ENCODE measurements at regions not wholly inside any gene's neighbourhood (a gene's known extent, or its start where the extent isn't known, plus 50 kb on each side); places are given as distances from the start of the nearest gene placed in this dataset.
"Not testable (repeated sequence)": the region's sequence is repeated elsewhere in the genome, so short reads cannot be mapped to it uniquely, and the experiment has no call there.

- 88 to 91% methylated on average over 2 of the region's 2 CpGs for WGBS, 2 donors
- no peak overlapping the region for H3K27ac ChIP-seq (ENCODE audit: low read depth in 2 of 2, low read length in 1 of 2)
- no peak overlapping the region for H3K4me3 ChIP-seq (ENCODE audit: low read depth in 1 of 2, low read length in 2 of 2)
- H3K36me3 ChIP-seq (ENCODE audit: control insufficient read depth in 2 of 2, insufficient read depth in 2 of 2, low read length in 1 of 2) = no peaks in the 10 kb centered on the region
- H3K27me3 ChIP-seq (ENCODE audit: control insufficient read depth in 1 of 2, insufficient read depth in 2 of 2, low read length in 2 of 2) = no peaks in the 10 kb centered on the region
- no peaks in the 10 kb centered on the region for H3K4me1 ChIP-seq (ENCODE audit: control insufficient read depth in 2 of 2, insufficient read depth in 2 of 2, low read length in 1 of 2)
- H3K9me3 ChIP-seq (ENCODE audit: control insufficient read depth in 2 of 2, insufficient read depth in 1 of 2, low read depth in 1 of 2, low read length in 1 of 2) = no peaks in the 10 kb centered on the region
These were observed 87.1 kb upstream of the ZNF281 start for GRCh38 chr1:200496937-200497336.

- 94 to 95% methylated on average over 1 of the region's 1 CpG for WGBS, 2 donors
- Histone ChIP-seq H3K36me3 (ENCODE audit: control insufficient read depth in 2 of 2, insufficient read depth in 2 of 2, low read length in 1 of 2) (no peaks in the 10 kb centered on the region), H3K4me1 (ENCODE audit: control insufficient read depth in 2 of 2, insufficient read depth in 2 of 2, low read length in 1 of 2) (no peaks in the 10 kb centered on the region), H3K9me3 (ENCODE audit: control insufficient read depth in 2 of 2, insufficient read depth in 1 of 2, low read depth in 1 of 2, low read length in 1 of 2) (no peaks in the 10 kb centered on the region), H3K4me3 (ENCODE audit: low read depth in 1 of 2, low read length in 2 of 2) (no peak overlapping the region), H3K27ac (ENCODE audit: low read depth in 2 of 2, low read length in 1 of 2) (no peak overlapping the region), H3K27me3 (ENCODE audit: control insufficient read depth in 1 of 2, insufficient read depth in 2 of 2, low read length in 2 of 2) (no peaks in the 10 kb centered on the region)
These were observed 86.1 kb upstream of the ZNF281 start for GRCh38 chr1:200495901-200496300.

DNA sequence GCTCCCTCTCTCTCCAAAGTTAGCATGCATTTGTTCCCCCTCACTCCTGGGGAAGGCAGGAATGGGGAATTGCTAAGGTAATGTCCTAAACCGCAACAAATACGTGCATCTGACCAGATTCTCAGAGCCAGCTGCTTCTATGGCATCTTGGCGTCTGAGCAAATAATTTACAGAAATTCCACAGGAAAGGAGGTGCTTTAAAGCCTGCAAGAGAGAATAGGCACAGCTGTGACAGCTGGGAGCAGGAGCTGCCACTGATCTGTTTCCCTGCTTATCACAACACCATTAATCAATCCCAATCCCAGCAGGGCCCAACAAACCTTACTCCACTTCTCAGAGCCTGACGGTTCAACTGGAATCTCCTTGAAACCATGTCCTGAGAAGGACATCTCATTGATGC, 83.5 kb upstream of the ZNF281 start:
- Histone ChIP-seq H3K27ac (ENCODE audit: low read depth in 2 of 2, low read length in 1 of 2) (no peak overlapping the region), H3K27me3 (ENCODE audit: control insufficient read depth in 1 of 2, insufficient read depth in 2 of 2, low read length in 2 of 2) (no peaks in the 10 kb centered on the region), H3K4me3 (ENCODE audit: low read depth in 1 of 2, low read length in 2 of 2) (no peak overlapping the region), H3K4me1 (ENCODE audit: control insufficient read depth in 2 of 2, insufficient read depth in 2 of 2, low read length in 1 of 2) (no peaks in the 10 kb centered on the region), H3K9me3 (ENCODE audit: control insufficient read depth in 2 of 2, insufficient read depth in 1 of 2, low read depth in 1 of 2, low read length in 1 of 2) (no peaks in the 10 kb centered on the region), H3K36me3 (ENCODE audit: control insufficient read depth in 2 of 2, insufficient read depth in 2 of 2, low read length in 1 of 2) (no peaks in the 10 kb centered on the region)
- 59 to 73% methylated on average over 4 of the region's 4 CpGs for WGBS, 2 donors

DNA sequence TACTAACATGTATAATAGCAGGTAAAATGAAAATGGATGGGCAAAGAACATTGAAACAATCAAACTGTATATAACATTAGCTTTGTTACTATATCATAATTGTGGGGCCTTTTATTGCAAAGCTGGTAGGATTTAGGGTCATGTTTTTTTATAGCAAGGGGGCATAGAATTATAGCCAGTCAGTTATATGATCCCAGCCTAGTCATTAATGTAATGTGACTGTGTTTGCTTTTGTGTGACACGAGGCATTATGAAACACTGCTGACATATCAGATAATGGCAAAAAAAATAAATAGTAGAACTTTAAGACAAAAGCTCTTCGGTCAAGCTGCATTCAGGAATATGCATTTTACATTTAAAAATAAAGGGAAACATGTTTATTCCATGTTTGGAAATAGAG, 81.3 kb upstream of the ZNF281 start:
- H3K9me3 ChIP-seq (ENCODE audit: control insufficient read depth in 2 of 2, insufficient read depth in 1 of 2, low read depth in 1 of 2, low read length in 1 of 2) = no peaks in the 10 kb centered on the region
- H3K27ac ChIP-seq (ENCODE audit: low read depth in 2 of 2, low read length in 1 of 2) = no peak overlapping the region
- no peaks in the 10 kb centered on the region for H3K36me3 ChIP-seq (ENCODE audit: control insufficient read depth in 2 of 2, insufficient read depth in 2 of 2, low read length in 1 of 2)
- no peaks in the 10 kb centered on the region for H3K4me1 ChIP-seq (ENCODE audit: control insufficient read depth in 2 of 2, insufficient read depth in 2 of 2, low read length in 1 of 2)
- WGBS, 2 donors = 46 to 49% methylated on average over 2 of the region's 2 CpGs
- no peak overlapping the region for H3K4me3 ChIP-seq (ENCODE audit: low read depth in 1 of 2, low read length in 2 of 2)
- no peaks in the 10 kb centered on the region for H3K27me3 ChIP-seq (ENCODE audit: control insufficient read depth in 1 of 2, insufficient read depth in 2 of 2, low read length in 2 of 2)

DNA sequence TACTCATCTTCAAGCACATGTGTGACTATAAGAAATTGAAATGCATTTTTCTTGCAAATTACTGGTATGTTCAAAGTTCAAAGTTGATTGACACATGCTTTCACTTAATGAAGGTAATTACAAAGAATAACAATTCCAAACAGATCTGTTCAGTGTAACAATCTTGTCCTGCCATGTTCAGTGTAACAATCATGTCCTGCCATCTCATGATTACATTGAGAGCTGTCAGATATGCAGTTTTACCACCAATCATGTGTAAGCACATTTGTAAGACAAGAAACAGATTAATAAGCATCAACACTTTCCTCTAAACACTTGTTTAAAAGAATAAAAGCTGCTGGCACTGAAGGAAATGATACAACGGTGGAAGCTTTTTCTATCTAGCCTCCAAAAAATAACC, 80.3 kb upstream of the ZNF281 start:
- Histone ChIP-seq H3K27ac (ENCODE audit: low read depth in 2 of 2, low read length in 1 of 2) (no peak overlapping the region), H3K9me3 (ENCODE audit: control insufficient read depth in 2 of 2, insufficient read depth in 1 of 2, low read depth in 1 of 2, low read length in 1 of 2) (no peaks in the 10 kb centered on the region), H3K4me1 (ENCODE audit: control insufficient read depth in 2 of 2, insufficient read depth in 2 of 2, low read length in 1 of 2) (no peaks in the 10 kb centered on the region), H3K27me3 (ENCODE audit: control insufficient read depth in 1 of 2, insufficient read depth in 2 of 2, low read length in 2 of 2) (no peaks in the 10 kb centered on the region), H3K4me3 (ENCODE audit: low read depth in 1 of 2, low read length in 2 of 2) (no peak overlapping the region), H3K36me3 (ENCODE audit: control insufficient read depth in 2 of 2, insufficient read depth in 2 of 2, low read length in 1 of 2) (no peaks in the 10 kb centered on the region)
- whole genome bisulfite sequencing, 2 donors = 51 to 60% methylated on average over 1 of the region's 1 CpG

DNA sequence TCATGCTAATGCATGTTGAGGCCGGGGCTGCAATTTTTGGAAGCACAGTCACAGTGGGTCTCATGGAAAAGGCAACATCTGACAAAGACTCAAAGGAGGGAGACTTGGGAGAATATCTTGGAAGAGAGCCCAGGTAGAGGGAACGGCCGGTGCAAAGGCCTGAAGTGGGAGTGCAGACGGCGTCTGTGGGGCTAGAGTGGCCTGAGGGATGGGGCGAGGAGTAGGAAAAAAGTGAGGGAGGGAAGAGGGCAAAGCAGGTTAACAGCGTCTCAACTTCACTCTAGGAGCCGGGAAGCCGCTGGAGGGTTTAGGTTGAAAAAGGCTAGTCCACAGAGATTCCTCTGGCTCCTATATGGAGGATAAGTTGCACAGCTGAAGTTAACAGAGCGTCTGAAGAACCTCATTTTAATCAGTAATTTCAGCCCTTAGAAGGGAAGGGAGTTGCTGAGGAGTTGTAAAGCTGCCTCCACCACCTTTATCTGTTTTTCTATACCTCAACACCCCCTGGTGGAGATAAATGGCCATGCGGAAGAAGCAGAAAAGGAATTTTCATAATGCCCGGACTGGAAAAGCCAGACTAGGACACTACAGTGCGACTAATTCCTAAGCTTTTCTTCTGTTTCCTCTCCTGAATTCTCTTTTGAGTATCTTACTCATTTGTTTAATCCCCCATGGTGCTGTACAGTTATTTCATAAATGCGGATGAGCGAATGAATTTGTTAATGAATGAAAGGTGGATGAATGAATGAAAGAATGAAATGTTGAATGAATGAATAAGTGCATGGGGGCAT, 78.7 kb upstream of the ZNF281 start:
- WGBS, 2 donors = 25% methylated on average over 15 of the region's 15 CpGs
- Histone ChIP-seq H3K27me3 (ENCODE audit: control insufficient read depth in 1 of 2, insufficient read depth in 2 of 2, low read length in 2 of 2) (no peaks in the 10 kb centered on the region), H3K4me1 (ENCODE audit: control insufficient read depth in 2 of 2, insufficient read depth in 2 of 2, low read length in 1 of 2) (no peaks in the 10 kb centered on the region), H3K36me3 (ENCODE audit: control insufficient read depth in 2 of 2, insufficient read depth in 2 of 2, low read length in 1 of 2) (no peaks in the 10 kb centered on the region), H3K4me3 (ENCODE audit: low read depth in 1 of 2, low read length in 2 of 2) (no peak overlapping the region), H3K27ac (ENCODE audit: low read depth in 2 of 2, low read length in 1 of 2) (no peak overlapping the region), H3K9me3 (ENCODE audit: control insufficient read depth in 2 of 2, insufficient read depth in 1 of 2, low read depth in 1 of 2, low read length in 1 of 2) (no peaks in the 10 kb centered on the region)

DNA sequence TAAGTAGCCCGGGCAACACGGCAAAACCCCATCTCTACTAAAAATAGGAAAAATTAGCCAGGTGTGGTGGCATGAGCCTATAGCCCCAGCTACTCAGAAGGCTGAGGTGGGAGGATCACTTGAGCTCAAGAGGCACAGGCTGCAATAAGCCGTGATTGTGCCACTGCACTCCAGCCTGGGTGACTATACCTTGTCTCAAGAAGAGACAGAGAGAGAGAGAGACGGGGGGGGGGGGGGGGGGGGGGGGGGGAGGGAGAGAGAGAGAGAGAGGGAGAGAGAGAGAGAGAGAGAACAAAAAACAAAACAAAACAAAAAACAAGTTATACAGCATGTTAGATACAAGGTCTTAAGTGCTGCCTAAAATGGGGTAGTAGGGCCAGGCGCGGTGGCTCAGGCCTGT, 77.8 kb upstream of the ZNF281 start:
- Histone ChIP-seq H3K9me3 (ENCODE audit: control insufficient read depth in 2 of 2, insufficient read depth in 1 of 2, low read depth in 1 of 2, low read length in 1 of 2) (no peaks in the 10 kb centered on the region), H3K27me3 (ENCODE audit: control insufficient read depth in 1 of 2, insufficient read depth in 2 of 2, low read length in 2 of 2) (no peaks in the 10 kb centered on the region), H3K27ac (ENCODE audit: low read depth in 2 of 2, low read length in 1 of 2) (no peak overlapping the region), H3K36me3 (ENCODE audit: control insufficient read depth in 2 of 2, insufficient read depth in 2 of 2, low read length in 1 of 2) (no peaks in the 10 kb centered on the region), H3K4me3 (ENCODE audit: low read depth in 1 of 2, low read length in 2 of 2) (no peak overlapping the region), H3K4me1 (ENCODE audit: control insufficient read depth in 2 of 2, insufficient read depth in 2 of 2, low read length in 1 of 2) (no peaks in the 10 kb centered on the region)
- 85 to 91% methylated on average over 5 of the region's 6 CpGs for WGBS, 2 donors

GRCh38 chr1:200486634-200487033, 76.8 kb upstream of the ZNF281 start:
- H3K27me3 ChIP-seq (ENCODE audit: control insufficient read depth in 1 of 2, insufficient read depth in 2 of 2, low read length in 2 of 2) = no peaks in the 10 kb centered on the region
- WGBS, 2 donors = 76 to 81% methylated on average over 3 of the region's 3 CpGs
- no peak overlapping the region for H3K27ac ChIP-seq (ENCODE audit: low read depth in 2 of 2, low read length in 1 of 2)
- H3K9me3 ChIP-seq (ENCODE audit: control insufficient read depth in 2 of 2, insufficient read depth in 1 of 2, low read depth in 1 of 2, low read length in 1 of 2) = no peaks in the 10 kb centered on the region
- H3K4me3 ChIP-seq (ENCODE audit: low read depth in 1 of 2, low read length in 2 of 2) = no peak overlapping the region
- H3K36me3 ChIP-seq (ENCODE audit: control insufficient read depth in 2 of 2, insufficient read depth in 2 of 2, low read length in 1 of 2) = no peaks in the 10 kb centered on the region
- no peaks in the 10 kb centered on the region for H3K4me1 ChIP-seq (ENCODE audit: control insufficient read depth in 2 of 2, insufficient read depth in 2 of 2, low read length in 1 of 2)

DNA sequence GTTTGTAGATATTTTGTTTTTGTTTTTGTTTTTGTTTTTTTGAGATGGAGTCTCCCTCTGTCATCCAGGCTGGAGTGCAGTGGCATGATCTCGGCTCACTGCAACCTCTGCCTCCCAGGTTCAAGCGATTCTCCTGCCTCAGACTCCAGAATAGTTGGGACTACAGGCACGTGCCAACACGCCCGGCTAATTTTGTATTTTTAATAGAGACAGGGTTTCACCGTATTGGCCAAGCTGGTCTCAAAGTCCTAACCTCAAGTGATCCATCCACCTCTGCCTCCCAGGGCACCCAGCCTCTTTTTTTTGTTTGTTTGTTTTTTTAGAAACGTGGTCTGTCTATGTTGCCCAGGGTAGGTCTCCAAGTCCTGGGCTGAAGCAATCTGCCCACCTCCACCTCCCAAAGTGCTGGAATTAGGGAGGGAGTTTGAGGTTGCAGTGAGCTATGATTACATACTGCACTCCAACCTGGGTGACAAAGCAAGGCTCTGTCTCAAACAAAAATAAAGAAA, 74.7 kb upstream of the ZNF281 start:
- not testable (repeated sequence) for H3K36me3 ChIP-seq (ENCODE audit: control insufficient read depth in 2 of 2, insufficient read depth in 2 of 2, low read length in 1 of 2)
- 74 to 85% methylated on average over 7 of the region's 7 CpGs for WGBS, 2 donors

DNA sequence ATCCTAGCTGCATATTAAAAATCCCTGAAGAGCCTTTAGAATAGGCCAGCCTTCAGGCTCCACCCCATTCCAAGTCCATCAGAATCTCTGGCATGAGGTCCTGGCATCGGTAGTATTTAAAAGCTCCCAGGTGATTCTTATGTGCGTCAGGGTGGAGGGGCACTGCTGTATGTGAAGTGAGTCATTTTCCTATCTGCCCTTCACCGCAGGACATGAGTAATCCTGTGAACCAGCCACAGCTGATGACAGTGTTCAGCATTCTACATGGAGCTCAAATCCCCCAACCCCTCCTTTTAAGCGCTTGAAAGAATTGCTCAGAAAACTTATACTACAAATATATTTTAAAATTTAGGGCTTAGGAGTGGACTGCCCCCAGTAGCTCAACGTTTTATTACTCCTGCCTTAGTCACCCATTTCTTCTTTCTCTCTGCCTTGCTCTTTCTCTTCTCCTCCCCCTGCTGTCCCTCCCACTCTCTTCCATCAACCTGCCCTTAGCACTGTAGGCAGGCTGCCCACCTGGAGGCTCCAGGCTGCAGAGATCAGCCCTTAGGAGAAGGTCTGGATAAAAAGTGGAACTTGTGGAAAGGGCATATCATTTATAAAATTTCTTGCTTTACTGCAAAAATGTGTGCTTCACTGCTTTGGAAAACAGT, 73.8 kb upstream of the ZNF281 start:
- no peaks in the 10 kb centered on the region for H3K9me3 ChIP-seq (ENCODE audit: control insufficient read depth in 2 of 2, insufficient read depth in 1 of 2, low read depth in 1 of 2, low read length in 1 of 2)
- H3K27me3 ChIP-seq (ENCODE audit: control insufficient read depth in 1 of 2, insufficient read depth in 2 of 2, low read length in 2 of 2) = peaks cover 0 to 5% of the 10 kb centered on the region in 2 donors
- no peaks in the 10 kb centered on the region for H3K4me1 ChIP-seq (ENCODE audit: control insufficient read depth in 2 of 2, insufficient read depth in 2 of 2, low read length in 1 of 2)
- 19% methylated on average over 5 of the region's 5 CpGs for WGBS, 2 donors
- H3K4me3 ChIP-seq (ENCODE audit: low read depth in 1 of 2, low read length in 2 of 2) = no peak overlapping the region
- no peaks in the 10 kb centered on the region for H3K36me3 ChIP-seq (ENCODE audit: control insufficient read depth in 2 of 2, insufficient read depth in 2 of 2, low read length in 1 of 2)
- H3K27ac ChIP-seq (ENCODE audit: low read depth in 2 of 2, low read length in 1 of 2) = no peak overlapping the region

More for the DNA sequence above, 74.7 kb upstream of the ZNF281 start:
- not testable (repeated sequence) for H3K9me3 ChIP-seq (ENCODE audit: control insufficient read depth in 2 of 2, insufficient read depth in 1 of 2, low read depth in 1 of 2, low read length in 1 of 2); H3K27me3 ChIP-seq (ENCODE audit: control insufficient read depth in 1 of 2, insufficient read depth in 2 of 2, low read length in 2 of 2); H3K4me3 ChIP-seq (ENCODE audit: low read depth in 1 of 2, low read length in 2 of 2); H3K4me1 ChIP-seq (ENCODE audit: control insufficient read depth in 2 of 2, insufficient read depth in 2 of 2, low read length in 1 of 2); H3K27ac ChIP-seq (ENCODE audit: low read depth in 2 of 2, low read length in 1 of 2)
